Small intestine (tissue), 7 donors: ENCODE measurements at regions not wholly inside any gene's neighbourhood (a gene's known extent, or its start where the extent isn't known, plus 50 kb on each side); places are given as distances from the start of the nearest gene placed in this dataset.

ENCODE experiments used
- DNase-seq, 2 donors: peaks; one replicate each; pipeline versions ENCODE4 v3.0.0 to v3.0.0-alpha.2; 2013
- FAIRE-seq: peaks from 2 replicates; lab custom pipeline; 2012; peaks lifted over from hg19 to GRCh38; lab: Jason Lieb, UNC
- H3K27ac ChIP-seq, 3 donors: one replicate each; pipeline ENCODE4 v1.5.1; 2013; ENCODE audit warnings: low read length in 2 of 3, mild to moderate bottlenecking in 2 of 3, control low read depth in 1 of 3, inconsistent platforms in 1 of 3, low read depth in 1 of 3, moderate library complexity in 1 of 3
- H3K27me3 ChIP-seq, 3 donors: one replicate each; pipeline ENCODE4 v1.6.1; 2013; ENCODE audit warnings: low read length in 3 of 3, inconsistent platforms in 1 of 3; ENCODE audit not compliant: control insufficient read depth in 3 of 3, insufficient read depth in 3 of 3
- H3K36me3 ChIP-seq, 3 donors: one replicate each; pipeline ENCODE4 v1.6.1; 2013; ENCODE audit warnings: low read length in 3 of 3, inconsistent platforms in 1 of 3, low read depth in 1 of 3, mild to moderate bottlenecking in 1 of 3, moderate library complexity in 1 of 3; ENCODE audit not compliant: control insufficient read depth in 3 of 3, insufficient read depth in 2 of 3
- H3K4me1 ChIP-seq, 3 donors: one replicate each; pipeline ENCODE4 v1.6.1; 2013; ENCODE audit warnings: low read length in 2 of 3, inconsistent platforms in 1 of 3, low read depth in 1 of 3, mild to moderate bottlenecking in 1 of 3, moderate library complexity in 1 of 3; ENCODE audit not compliant: control insufficient read depth in 3 of 3, insufficient read depth in 2 of 3
- H3K4me3 ChIP-seq, 3 donors: one replicate each; pipeline ENCODE4 v1.5.1; 2013; ENCODE audit warnings: low read length in 3 of 3, control low read depth in 1 of 3, inconsistent platforms in 1 of 3, low read depth in 1 of 3, mild to moderate bottlenecking in 1 of 3, moderate library complexity in 1 of 3
- H3K9me3 ChIP-seq, 2 donors: one replicate each; pipeline ENCODE4 v1.6.1; 2013; ENCODE audit warnings: low read depth in 1 of 2, low read length in 1 of 2; ENCODE audit not compliant: control insufficient read depth in 2 of 2, insufficient read depth in 1 of 2
- WGBS, 3 donors: extraction: QIAGEN DNeasy Blood & Tissue Kit; methylation state at CpG; one replicate each; pipeline ENCODE4 v1.1.7; 2013; 5-methylcytosine and 5-hydroxymethylcytosine counted together
- donor health status: healthy with polysubstance abuse.
- donor health status: control.
- donor health status: control.
- donor health status: Bipolar disorder and iron deficiency.
- donor health status: healthy.

GRCh38 chr2:221176667-221177066 is 395.4 kb downstream of the EPHA4 start:
- Histone ChIP-seq H3K36me3 (no peaks in the 10 kb centered on the region), H3K4me3 (no peak overlapping the region), H3K27me3 (no peaks in the 10 kb centered on the region), H3K9me3 (no peaks in the 10 kb centered on the region), H3K27ac (no peak overlapping the region), H3K4me1 (no peaks in the 10 kb centered on the region)
- no peak for DNase-seq
- 65 to 75% (median 70%) methylated on average over 6 of the region's 6 CpGs for WGBS, 3 donors
- no peak for FAIRE-seq

- Histone ChIP-seq H3K4me1 (no peaks in the 10 kb centered on the region), H3K9me3 (no peaks in the 10 kb centered on the region), H3K27me3 (no peaks in the 10 kb centered on the region), H3K27ac (no peak overlapping the region), H3K4me3 (no peak overlapping the region), H3K36me3 (no peaks in the 10 kb centered on the region)
- 26 to 47% (median 36%) methylated on average over 4 of the region's 4 CpGs for WGBS, 3 donors
- no peak for DNase-seq
- no peak for FAIRE-seq
These were observed 394.0 kb downstream of the EPHA4 start for GRCh38 chr2:221178139-221178538.

- no peak overlapping the region for H3K27ac ChIP-seq
- DNase-seq, result no peak
- H3K36me3 ChIP-seq, result no peaks in the 10 kb centered on the region
- H3K9me3 ChIP-seq, result no peaks in the 10 kb centered on the region
- WGBS, 3 donors, result 53 to 70% (median 60%) methylated on average over 3 of the region's 3 CpGs
- H3K4me1 ChIP-seq, result no peaks in the 10 kb centered on the region
- H3K4me3 ChIP-seq, result no peak overlapping the region
- no peaks in the 10 kb centered on the region for H3K27me3 ChIP-seq
- no peak for FAIRE-seq
These were observed 385.2 kb downstream of the EPHA4 start for GRCh38 chr2:221186873-221187272.

- Histone ChIP-seq H3K4me3 (no peak overlapping the region), H3K27me3 (no peaks in the 10 kb centered on the region), H3K4me1 (no peaks in the 10 kb centered on the region), H3K27ac (no peak overlapping the region), H3K9me3 (no peaks in the 10 kb centered on the region), H3K36me3 (no peaks in the 10 kb centered on the region)
- 40 to 55% (median 50%) methylated on average over 8 of the region's 8 CpGs for WGBS, 3 donors
- no peak for DNase-seq
- no peak for FAIRE-seq
These were observed 382.6 kb downstream of the EPHA4 start for GRCh38 chr2:221189431-221190067.

- DNase-seq, result no peak
- WGBS, 3 donors, result 84 to 95% (median 93%) methylated on average over 1 of the region's 1 CpG
- Histone ChIP-seq H3K36me3 (no peaks in the 10 kb centered on the region), H3K27me3 (no peaks in the 10 kb centered on the region), H3K27ac (no peak overlapping the region), H3K4me1 (no peaks in the 10 kb centered on the region), H3K9me3 (no peaks in the 10 kb centered on the region), H3K4me3 (no peak overlapping the region)
- FAIRE-seq, result no peak
These were observed 376.3 kb downstream of the EPHA4 start for GRCh38 chr2:221195829-221196228.

GRCh38 chr2:221197225-221197856 is 374.8 kb downstream of the EPHA4 start:
- Histone ChIP-seq H3K27me3 (no peaks in the 10 kb centered on the region), H3K9me3 (no peaks in the 10 kb centered on the region), H3K27ac (no peak overlapping the region), H3K4me3 (no peak overlapping the region), H3K36me3 (no peaks in the 10 kb centered on the region), H3K4me1 (no peaks in the 10 kb centered on the region)
- FAIRE-seq, result no peak
- no peak for DNase-seq
- WGBS, 3 donors, result 63 to 66% (median 65%) methylated on average over 4 of the region's 4 CpGs

- Histone ChIP-seq H3K4me1 (no peaks in the 10 kb centered on the region), H3K4me3 (no peak overlapping the region), H3K9me3 (no peaks in the 10 kb centered on the region), H3K36me3 (no peaks in the 10 kb centered on the region), H3K27me3 (no peaks in the 10 kb centered on the region), H3K27ac (no peak overlapping the region)
- DNase-seq (no peak), FAIRE-seq (no peak)
These were observed 373.8 kb downstream of the EPHA4 start for GRCh38 chr2:221198309-221198708.

GRCh38 chr2:221200184-221200839 is 371.8 kb downstream of the EPHA4 start:
- no peak for DNase-seq
- no peaks in the 10 kb centered on the region for H3K27me3 ChIP-seq
- H3K36me3 ChIP-seq, result no peaks in the 10 kb centered on the region
- H3K27ac ChIP-seq, result no peak overlapping the region
- FAIRE-seq, result no peak
- no peaks in the 10 kb centered on the region for H3K4me1 ChIP-seq
- no peak overlapping the region for H3K4me3 ChIP-seq
- H3K9me3 ChIP-seq, result no peaks in the 10 kb centered on the region
- 56 to 70% (median 60%) methylated on average over 3 of the region's 3 CpGs for WGBS, 3 donors
